Dendritic cell treated with granulocyte-macrophage colony-stimulating factor and Interleukin-4, amounts not matched to agents 40 ng/mL and 50 ng/mL, for 4 days (primary cell): ENCODE measurements at regions not wholly inside any gene's neighbourhood (a gene's known extent, or its start where the extent isn't known, plus 50 kb on each side); places are given as distances from the start of the nearest gene placed in this dataset.
A peak's percentile ranks its signal among the peaks of the same experiment; 100 is the strongest.

ENCODE experiments used
- H3K27ac Mint-ChIP-seq: one replicate; pipeline ENCODE4 v1.8.0; 2022; ENCODE audit warnings: mild to moderate bottlenecking, mixed read lengths
- H3K27me3 Mint-ChIP-seq: one replicate; pipeline ENCODE4 v1.8.0; 2022; ENCODE audit warnings: mild to moderate bottlenecking, mixed read lengths
- H3K36me3 Mint-ChIP-seq: one replicate; pipeline ENCODE4 v1.8.0; 2022; ENCODE audit warnings: low read depth, mixed read lengths
- H3K4me1 Mint-ChIP-seq: one replicate; pipeline ENCODE4 v1.8.0; 2022; ENCODE audit warnings: low read depth, mixed read lengths
- H3K4me3 Mint-ChIP-seq: one replicate; pipeline ENCODE4 v1.8.0; 2022; ENCODE audit warnings: mild to moderate bottlenecking, moderate library complexity, mixed read lengths
- H3K9me3 Mint-ChIP-seq: one replicate; pipeline ENCODE4 v1.8.0; 2022; ENCODE audit warnings: mixed read lengths
- intact Hi-C: fragments of 100-400 bp; cut with micrococcal nuclease; formaldehyde crosslinking; loops from one replicate; pipeline ENCODE4 v1.15.0; 2022

DNA sequence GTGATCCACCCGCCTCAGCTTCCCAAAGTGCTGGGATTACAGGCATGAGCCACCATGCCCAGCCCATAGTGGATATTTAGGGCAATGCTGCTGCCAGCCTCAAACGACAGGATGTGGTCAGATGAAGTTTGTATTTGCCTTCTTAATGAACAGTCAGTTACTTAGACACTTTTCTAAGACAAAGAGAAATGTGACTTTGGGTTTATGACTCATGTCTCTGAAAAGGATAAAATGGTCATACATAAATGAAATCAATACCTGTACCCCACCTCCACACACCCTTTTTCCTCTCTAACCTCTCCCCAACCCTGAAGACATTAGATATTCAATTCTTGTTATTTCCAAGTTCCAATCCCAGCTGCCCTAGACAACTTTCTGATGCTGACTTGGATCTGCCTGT is 109.3 kb upstream of the INSIG1 start:
- Mint-ChIP-seq H3K4me3 (no peak overlapping the region), H3K4me1 (peaks cover 22% of the 10 kb centered on the region), H3K27me3 (peaks cover 3% of the 10 kb centered on the region), H3K36me3 (no peaks in the 10 kb centered on the region), H3K27ac (no peak overlapping the region), H3K9me3 (peaks cover 53% of the 10 kb centered on the region)
- intact Hi-C loops = loop anchor here (10.0 kb wide), 2 partner anchors 184 to 264 kb away; partner anchors contain the start of gene PAXIP1

DNA sequence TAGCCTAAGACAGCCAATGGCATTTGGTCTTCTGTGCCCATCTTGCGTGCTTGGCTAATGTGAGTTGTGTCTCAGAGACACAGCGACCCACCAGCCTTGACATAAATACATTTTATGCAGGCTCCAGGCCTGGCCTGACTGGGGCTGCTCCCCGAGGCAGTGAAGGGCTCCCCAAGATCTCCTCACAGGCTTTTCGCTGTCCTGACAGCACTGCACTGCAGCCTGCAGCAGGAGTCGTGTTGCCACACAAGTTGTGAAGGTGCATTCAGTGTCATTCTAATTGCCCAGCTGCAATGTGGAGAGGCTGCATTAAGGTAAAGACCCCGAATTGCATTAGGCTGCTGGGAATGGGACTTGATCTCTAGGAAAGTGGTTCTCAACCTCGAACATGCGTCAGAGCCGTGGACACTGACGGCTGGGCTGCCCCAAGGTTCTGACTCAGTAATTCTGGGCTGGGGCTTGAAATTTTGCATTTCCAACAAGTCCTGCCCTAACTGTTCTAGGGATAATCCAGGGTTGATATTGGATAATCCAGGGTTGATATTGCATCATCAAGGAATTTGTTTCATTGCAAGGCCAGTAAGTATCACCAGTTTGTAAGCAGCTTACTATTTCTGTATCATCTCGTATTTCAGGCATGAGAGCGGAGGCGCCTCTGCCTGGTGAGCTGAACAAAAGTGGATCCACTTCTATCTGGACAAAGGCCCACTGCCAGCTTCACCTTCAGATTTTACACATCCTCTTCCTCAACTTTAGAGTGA is 108.7 kb upstream of the INSIG1 start:
- Mint-ChIP-seq H3K36me3 (no peaks in the 10 kb centered on the region), H3K9me3 (peaks cover 46% of the 10 kb centered on the region), H3K4me3 (no peak overlapping the region), H3K27me3 (peaks cover 3% of the 10 kb centered on the region), H3K4me1 (peaks cover 26% of the 10 kb centered on the region), H3K27ac (no peak overlapping the region)
- intact Hi-C loops = loop anchor here (10.0 kb wide), 2 partner anchors 184 to 264 kb away; partner anchors contain the start of gene PAXIP1

DNA sequence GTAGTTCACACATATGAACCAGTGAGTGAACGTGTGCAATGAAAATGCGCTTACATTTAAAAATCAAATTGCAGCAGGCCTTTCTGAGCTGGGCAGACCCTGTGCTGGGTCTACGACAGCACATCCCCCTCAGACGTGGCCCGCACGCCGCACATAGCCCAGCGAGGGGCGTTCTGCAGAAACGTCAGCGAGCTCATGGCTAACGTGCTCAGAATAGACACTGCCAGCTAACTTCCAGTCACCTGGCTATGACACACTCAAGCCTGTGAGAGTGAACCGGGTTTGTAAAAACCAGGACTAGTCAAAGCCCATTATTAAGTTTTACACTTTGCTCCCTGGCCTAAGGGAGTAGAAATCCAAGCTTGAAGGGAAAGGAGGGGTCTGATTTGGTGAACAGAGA is 108.1 kb upstream of the INSIG1 start:
- H3K4me1 Mint-ChIP-seq = peaks cover 26% of the 10 kb centered on the region
- H3K36me3 Mint-ChIP-seq = no peaks in the 10 kb centered on the region
- intact Hi-C loops = loop anchor here (10.0 kb wide), 2 partner anchors 185 to 265 kb away; partner anchors contain the start of gene PAXIP1
- H3K4me3 Mint-ChIP-seq = no peak overlapping the region
- H3K27me3 Mint-ChIP-seq = peaks cover 3% of the 10 kb centered on the region
- H3K9me3 Mint-ChIP-seq = peaks cover 41% of the 10 kb centered on the region
- no peak overlapping the region for H3K27ac Mint-ChIP-seq

DNA sequence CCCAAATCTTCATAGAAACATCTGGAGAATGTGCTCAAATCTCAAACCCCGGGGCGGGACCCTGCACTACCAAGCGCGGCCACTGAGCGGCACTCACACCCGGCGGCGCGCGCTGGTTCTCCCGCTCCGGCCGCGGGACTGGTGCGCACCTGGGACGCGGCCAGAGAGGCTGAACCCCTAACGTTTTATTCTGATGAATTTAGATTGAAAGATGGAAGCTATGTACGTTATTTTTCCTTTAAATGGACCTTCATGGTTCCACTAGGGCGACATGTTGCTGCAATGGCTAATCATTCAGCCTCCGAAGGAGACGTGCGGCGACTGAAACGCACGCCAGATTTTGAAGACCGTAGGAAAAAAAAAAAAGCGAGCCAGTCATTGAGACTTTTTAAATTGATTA is 107.0 kb upstream of the INSIG1 start:
- peaks cover 31% of the 10 kb centered on the region for H3K9me3 Mint-ChIP-seq
- no peaks in the 10 kb centered on the region for H3K36me3 Mint-ChIP-seq
- intact Hi-C loops = loop anchor here (1.0 kb wide), 1 partner anchor 155 kb away; no protein-coding TSS in a partner anchor
- no peak overlapping the region for H3K27ac Mint-ChIP-seq
- no peak overlapping the region for H3K4me3 Mint-ChIP-seq
- H3K27me3 Mint-ChIP-seq = peaks cover 3% of the 10 kb centered on the region
- H3K4me1 Mint-ChIP-seq = peaks cover 26% of the 10 kb centered on the region

DNA sequence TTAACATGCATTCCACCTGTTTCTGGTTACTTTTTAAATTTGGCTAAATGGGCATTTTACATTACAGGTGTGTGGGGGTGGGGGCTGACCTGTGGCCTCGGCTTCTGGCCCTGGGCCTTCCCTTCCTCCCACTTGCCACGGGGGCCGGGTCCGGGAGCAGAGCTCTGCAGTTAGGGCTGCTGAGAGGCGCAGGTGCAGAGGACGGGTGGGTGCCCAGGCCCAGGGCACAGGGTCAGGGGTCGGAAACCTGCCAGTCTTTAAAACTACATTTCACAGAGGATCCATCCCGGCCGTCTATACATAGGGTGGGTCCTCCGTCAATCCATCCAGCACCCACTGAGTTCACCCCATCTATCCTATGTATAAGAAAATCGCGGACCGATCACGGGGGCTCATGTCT is 106.5 kb upstream of the INSIG1 start:
- no peak overlapping the region for H3K4me3 Mint-ChIP-seq
- peaks cover 31% of the 10 kb centered on the region for H3K9me3 Mint-ChIP-seq
- peaks cover 3% of the 10 kb centered on the region for H3K27me3 Mint-ChIP-seq
- H3K4me1 Mint-ChIP-seq = peaks cover 26% of the 10 kb centered on the region
- H3K27ac Mint-ChIP-seq = no peak overlapping the region
- peaks cover 2% of the 10 kb centered on the region for H3K36me3 Mint-ChIP-seq
- intact Hi-C loops = no loop called here

DNA sequence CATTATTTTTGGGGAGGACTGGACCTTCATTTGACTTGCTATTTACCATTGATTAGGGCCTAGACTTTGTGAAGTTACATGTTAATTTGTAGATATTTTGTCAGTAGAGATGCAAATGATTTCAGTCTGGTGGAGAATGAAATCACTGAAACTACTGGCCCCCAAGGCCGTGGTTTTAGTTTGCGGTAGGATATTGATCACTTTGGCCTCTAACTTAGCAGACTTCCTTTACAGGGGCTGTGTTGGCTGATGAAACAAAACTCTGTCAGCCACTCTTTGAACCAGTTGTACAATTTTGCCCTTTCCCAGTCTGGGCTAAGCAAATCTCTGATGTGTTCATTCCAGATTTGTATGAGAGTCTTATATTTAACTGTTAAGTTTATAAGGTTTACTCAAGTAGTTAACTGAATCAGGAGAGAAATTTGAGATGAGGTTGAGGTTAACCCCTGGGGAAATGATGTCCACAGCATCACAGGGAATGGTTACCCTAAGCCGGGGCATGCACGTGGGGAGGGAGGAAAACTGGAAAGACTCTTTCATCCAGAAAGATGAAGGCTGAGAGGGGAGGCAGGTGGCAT is 105.7 kb upstream of the INSIG1 start:
- intact Hi-C loops = no loop called here
- H3K36me3 Mint-ChIP-seq = peaks cover 9% of the 10 kb centered on the region
- H3K4me3 Mint-ChIP-seq = no peak overlapping the region
- peak overlapping the region; percentile 3 for H3K27ac Mint-ChIP-seq
- H3K9me3 Mint-ChIP-seq = peaks cover 31% of the 10 kb centered on the region
- peaks cover 31% of the 10 kb centered on the region for H3K4me1 Mint-ChIP-seq
- peaks cover 3% of the 10 kb centered on the region for H3K27me3 Mint-ChIP-seq

DNA sequence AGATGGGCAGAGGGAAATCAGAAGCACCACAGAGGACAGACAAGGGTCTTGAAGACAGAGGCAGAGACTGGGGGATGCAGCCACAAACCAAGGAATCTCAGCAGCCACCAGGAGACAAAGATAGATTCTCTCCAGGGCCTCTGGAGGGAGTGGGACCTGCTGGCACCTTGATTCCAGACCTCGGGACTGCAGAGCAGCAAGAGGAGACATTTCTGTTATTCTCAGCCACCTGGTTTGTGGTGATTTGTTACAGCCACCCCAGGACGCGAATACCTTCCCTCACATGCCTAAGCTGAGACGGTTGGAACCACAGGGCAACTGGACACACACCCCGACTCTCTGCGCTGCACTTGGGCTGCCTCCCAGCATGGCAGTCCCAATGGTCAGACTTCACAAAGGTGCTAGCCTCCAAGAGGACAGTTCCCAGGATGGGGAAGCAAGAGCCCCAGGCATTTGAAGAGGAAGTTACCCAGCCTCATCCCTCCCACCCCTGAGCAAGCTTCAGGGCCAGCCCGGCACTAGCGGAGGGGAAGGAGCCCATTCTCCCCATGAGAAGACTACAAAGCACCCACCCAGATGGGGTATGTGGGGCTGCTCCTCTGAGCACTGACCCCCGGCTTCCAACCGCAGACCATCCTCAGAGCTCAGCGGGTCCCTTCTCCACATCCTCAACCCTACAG is 104.6 kb upstream of the INSIG1 start:
- intact Hi-C loops = no loop called here
- peaks cover 3% of the 10 kb centered on the region for H3K27me3 Mint-ChIP-seq
- no peak overlapping the region for H3K4me3 Mint-ChIP-seq
- H3K36me3 Mint-ChIP-seq = peaks cover 9% of the 10 kb centered on the region
- H3K9me3 Mint-ChIP-seq = peaks cover 28% of the 10 kb centered on the region
- H3K4me1 Mint-ChIP-seq = peaks cover 34% of the 10 kb centered on the region
- H3K27ac Mint-ChIP-seq = no peak overlapping the region

DNA sequence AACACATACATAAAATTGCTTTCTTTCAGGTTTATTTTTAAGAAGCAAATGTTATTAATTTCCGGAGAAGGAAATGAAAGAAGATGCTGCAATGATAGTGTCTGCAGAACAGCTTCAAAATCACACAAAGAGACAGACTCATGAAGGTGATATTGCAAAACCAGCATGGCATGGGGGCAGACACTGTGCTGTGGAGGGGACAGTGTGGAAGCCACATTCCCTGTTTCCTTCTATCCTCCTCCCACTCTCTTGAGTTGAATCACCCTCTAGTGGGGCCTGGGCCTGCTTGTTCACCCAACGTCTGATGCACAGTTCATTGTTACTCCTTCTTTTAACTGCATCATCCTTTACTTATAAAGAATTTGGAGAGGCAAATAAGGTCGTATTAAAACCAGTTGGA is 104.0 kb upstream of the INSIG1 start:
- H3K4me1 Mint-ChIP-seq = peaks cover 40% of the 10 kb centered on the region
- peaks cover 28% of the 10 kb centered on the region for H3K9me3 Mint-ChIP-seq
- peaks cover 9% of the 10 kb centered on the region for H3K36me3 Mint-ChIP-seq
- no peak overlapping the region for H3K27ac Mint-ChIP-seq
- intact Hi-C loops = no loop called here
- H3K4me3 Mint-ChIP-seq = no peak overlapping the region
- peaks cover 3% of the 10 kb centered on the region for H3K27me3 Mint-ChIP-seq

DNA sequence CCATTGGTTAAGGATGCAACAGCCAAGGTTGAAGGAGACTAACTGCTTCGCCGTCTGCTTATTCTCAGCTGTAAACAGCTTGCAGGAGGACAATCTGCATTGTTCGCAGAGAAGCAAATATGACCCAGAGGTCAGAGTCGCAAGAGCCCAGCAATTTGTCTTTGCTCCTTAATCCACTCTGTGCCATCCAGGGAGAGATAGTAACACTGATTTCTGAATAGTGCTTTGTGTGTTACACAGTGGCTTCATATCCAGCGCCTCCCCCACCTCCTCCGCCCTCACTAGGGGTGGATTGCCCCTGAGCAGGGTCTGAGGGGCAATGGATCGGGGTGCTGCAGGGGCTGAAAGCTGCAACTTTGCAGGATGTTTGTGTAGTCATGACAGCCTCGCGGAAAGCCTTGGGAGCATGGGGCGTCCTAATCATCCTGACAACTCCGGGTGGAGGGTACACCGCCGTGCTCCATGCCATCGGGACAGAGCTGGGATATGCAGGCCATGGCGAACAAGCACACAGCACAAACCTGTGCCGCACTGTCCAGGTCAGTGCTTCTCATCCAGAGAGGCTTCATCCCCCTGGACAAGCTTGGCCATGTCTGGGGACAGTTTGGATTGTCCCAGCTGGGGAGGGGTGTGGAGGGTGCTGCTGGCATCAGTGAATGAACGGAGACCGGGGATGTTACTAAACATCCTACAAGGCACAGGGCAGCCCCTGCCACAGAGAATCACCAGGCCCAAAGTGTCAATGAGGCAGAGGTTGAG is 103.1 kb upstream of the INSIG1 start:
- Mint-ChIP-seq H3K4me1 (peaks cover 49% of the 10 kb centered on the region), H3K9me3 (peaks cover 28% of the 10 kb centered on the region), H3K27ac (no peak overlapping the region), H3K4me3 (no peak overlapping the region), H3K27me3 (peaks cover 3% of the 10 kb centered on the region), H3K36me3 (peaks cover 9% of the 10 kb centered on the region)
- intact Hi-C loops = no loop called here

DNA sequence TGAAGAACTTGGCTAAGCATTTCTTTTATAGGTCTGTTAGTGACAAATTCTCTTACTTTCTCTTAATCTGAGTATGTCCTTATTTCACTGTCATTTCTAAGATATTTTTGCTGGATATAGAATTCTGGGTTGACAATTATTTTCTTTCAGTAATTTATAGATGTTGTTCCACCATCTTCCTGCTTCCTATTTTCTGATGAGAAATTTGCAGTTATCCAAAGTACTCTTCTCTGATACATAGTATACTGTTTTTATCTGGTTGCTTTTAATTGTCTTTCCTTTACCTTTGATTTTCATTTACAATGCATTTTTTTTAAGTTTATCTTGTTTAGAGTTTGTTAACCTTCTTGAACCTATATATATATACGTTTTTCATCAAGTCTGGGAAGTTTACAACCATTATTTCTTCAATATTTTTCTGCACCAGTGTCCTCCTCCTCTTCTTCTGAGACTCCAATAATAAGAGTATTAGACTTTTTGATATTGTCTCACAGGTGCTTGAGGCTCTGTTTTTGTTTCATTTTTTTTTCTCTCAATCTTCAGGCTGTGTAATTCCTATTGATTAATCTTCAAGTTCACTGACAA is 101.6 kb upstream of the INSIG1 start:
- Mint-ChIP-seq H3K36me3 (peaks cover 9% of the 10 kb centered on the region), H3K4me1 (peaks cover 52% of the 10 kb centered on the region), H3K9me3 (peaks cover 28% of the 10 kb centered on the region), H3K4me3 (no peak overlapping the region), H3K27ac (no peak overlapping the region), H3K27me3 (peaks cover 2% of the 10 kb centered on the region)
- intact Hi-C loops = no loop called here

DNA sequence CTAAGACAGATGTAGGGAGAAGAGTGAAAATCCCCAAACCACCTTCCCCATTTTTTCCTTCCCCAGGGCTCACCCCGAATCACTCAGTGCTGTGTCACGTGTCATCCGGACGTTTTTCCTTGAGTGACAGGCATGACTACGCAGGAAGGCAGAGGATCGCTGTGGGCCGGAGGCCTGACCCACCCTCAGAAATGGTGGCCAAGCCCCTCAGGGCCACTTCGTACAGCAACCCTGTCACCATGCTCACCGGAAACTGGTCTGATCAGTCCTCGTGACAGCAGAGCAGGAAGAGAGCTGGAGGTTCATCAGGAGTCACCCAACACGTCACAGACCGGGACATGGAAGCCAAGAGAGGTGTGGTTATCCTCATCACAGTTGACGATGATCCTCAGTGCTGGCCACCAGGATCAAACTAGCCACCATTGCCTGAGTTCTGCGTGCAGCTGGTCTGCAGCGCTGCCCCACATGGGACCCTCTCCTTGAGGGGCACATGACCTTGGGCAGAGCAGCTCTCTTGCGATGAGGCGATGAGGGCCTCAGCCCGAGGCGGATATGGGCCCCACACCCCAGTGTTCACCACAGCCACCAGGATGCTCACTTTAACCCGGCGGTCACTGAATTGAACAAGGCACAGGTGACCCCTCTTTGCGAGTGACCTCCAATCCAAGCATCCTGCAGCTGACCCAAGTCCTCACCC is 99.3 kb upstream of the INSIG1 start:
- peaks cover 54% of the 10 kb centered on the region for H3K4me1 Mint-ChIP-seq
- peak overlapping the region; percentile 58 for H3K27ac Mint-ChIP-seq
- H3K9me3 Mint-ChIP-seq = peaks cover 16% of the 10 kb centered on the region
- H3K4me3 Mint-ChIP-seq = no peak overlapping the region
- intact Hi-C loops = no loop called here
- H3K36me3 Mint-ChIP-seq = peaks cover 9% of the 10 kb centered on the region
- H3K27me3 Mint-ChIP-seq = no peaks in the 10 kb centered on the region

DNA sequence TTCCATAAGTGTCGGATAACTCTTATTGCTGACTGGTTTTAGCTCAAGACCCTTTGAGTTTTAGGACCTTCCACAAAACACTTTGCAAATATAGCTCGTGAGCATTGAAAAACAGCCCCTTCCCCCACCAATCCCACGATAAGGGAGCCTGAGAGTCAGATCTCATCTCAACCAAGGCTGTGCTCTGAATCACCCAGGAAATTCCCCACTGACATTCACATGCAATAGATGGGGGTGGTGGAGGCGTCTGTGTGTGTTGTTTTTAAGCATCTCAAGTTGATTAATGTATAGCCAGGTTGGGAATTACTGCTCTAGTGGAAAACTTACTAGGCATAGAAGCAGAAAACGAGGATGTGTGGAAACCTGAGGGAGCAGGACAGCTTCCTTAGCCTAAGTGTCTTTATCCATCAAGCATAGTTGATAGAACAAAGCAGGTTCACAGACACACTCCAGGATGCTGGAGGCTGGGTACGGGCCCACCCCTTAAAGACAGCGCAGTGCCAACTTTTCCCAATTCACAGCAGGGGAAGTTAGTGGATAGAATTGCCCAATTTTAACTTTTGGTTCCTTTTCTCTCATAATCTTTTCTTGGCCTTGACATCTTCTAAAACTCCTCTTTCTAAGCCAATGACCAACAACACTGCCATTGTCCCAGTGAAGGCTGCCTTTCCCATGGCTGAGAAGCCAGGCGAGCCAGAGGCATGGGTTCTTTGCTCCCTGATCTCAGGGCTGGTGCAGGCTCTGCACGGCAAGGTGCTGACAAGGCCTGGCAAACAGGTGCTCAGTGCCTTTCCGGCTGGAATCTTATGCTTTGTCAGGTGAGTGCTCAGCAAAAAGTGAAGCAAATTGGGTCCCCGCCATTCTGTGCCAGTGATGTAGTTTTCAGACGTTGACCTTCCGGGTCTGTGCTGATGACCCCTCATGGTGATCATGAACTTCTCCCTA is 98.5 kb upstream of the INSIG1 start:
- no peak overlapping the region for H3K4me3 Mint-ChIP-seq
- H3K4me1 Mint-ChIP-seq = peaks cover 58% of the 10 kb centered on the region
- intact Hi-C loops = no loop called here
- H3K36me3 Mint-ChIP-seq = peaks cover 9% of the 10 kb centered on the region
- H3K9me3 Mint-ChIP-seq = peaks cover 16% of the 10 kb centered on the region
- H3K27ac Mint-ChIP-seq = peak overlapping the region; percentile 58
- H3K27me3 Mint-ChIP-seq = no peaks in the 10 kb centered on the region
